H1 (cell line): ENCODE measurements at regions not wholly inside any gene's neighbourhood (a gene's known extent, or its start where the extent isn't known, plus 50 kb on each side); places are given as distances from the start of the nearest gene placed in this dataset.

Source experiments
- CTCF ChIP-seq, 3 experiments: IDR thresholded peaks; 1 replicate in 2 of 3; 2 replicates in 1 of 3; pipeline versions ENCODE4 v1.5.1 to v1.6.1; 2011; ENCODE audit warnings: low read length in 3 of 3, mild to moderate bottlenecking in 3 of 3, inconsistent platforms in 2 of 3, low read depth in 1 of 3, moderate library complexity in 1 of 3; ENCODE audit not compliant: insufficient read depth in 1 of 3; ENCODE audit errors: control extremely low read depth in 1 of 3
- EZH2 ChIP-seq: fragments of 200-600 bp; sonication (generic); IDR thresholded peaks from 2 replicates; pipeline ENCODE4 v1.7.1; 2012; ENCODE audit warnings: low read depth, mild to moderate bottlenecking, moderate library complexity, low read length, inconsistent platforms; ENCODE audit not compliant: severe bottlenecking
- MAX ChIP-seq: IDR thresholded peaks from 2 replicates; pipeline ENCODE4 v1.6.1; 2012; ENCODE audit warnings: inconsistent platforms
- POLR2AphosphoS5 ChIP-seq: IDR thresholded peaks from 2 replicates; pipeline ENCODE4 v1.6.1; 2011; ENCODE audit warnings: low read depth, low read length
- SIN3A ChIP-seq, 2 experiments: IDR thresholded peaks in 1 of 2; conservative IDR thresholded peaks in 1 of 2; 2 replicates each; pipeline ENCODE4 v1.6.1; 2011 to 2012; ENCODE audit warnings: low read length in 2 of 2, improper control_type of control experiment in 1 of 2, low read depth in 1 of 2, mild to moderate bottlenecking in 1 of 2

DNA sequence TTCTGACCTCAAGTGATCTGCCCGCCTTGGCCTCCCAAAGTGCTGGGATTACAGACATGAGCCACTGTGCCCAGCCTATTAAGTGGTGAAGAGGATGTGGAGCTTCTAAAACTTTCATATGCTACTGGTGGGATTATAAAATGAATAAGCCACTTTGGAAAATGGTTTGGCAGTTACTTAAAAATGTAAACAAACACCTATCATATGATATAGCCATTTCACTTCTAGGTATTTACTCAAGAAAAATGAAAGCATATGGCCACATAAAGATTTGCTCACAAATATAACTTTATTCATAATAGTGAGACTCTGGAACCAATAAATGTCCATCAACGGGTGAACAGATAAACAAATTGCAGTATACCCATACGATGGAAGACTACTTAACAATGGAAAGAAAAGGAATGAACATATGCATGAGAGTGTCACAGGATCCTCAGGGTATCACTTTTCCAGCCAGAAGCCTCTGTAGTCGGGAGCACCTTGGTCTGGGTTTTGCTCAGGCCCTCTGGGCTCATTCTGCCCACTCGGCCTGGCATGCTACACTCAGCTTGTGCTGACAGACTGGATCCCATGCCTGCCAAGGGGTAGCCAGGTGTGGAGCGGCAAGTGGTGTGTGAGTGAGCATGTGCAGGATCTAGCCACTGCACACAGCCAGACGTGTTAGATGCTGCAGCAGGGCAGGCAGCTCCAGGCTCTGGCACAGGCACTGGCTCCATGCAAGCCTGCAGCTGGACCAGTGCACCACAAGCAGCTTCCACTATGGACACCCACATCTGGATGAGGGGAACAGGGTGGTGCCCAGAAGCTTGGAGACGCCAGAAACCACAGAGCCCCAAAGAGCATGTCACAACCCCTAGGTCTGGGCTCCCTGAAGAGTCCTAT, 213.2 kb upstream of the DIO3 start:
- TF ChIP-seq CTCF (IDR thresholded peaks at IDR 0.05; ENCODE audit: control extremely low read depth in 1 of 3, insufficient read depth in 1 of 3, low read depth in 1 of 3, low read length in 3 of 3): no peak
- no peak for TF ChIP-seq SIN3A (conservative IDR thresholded peaks at IDR 0.05 in 1 of 2, IDR thresholded peaks at IDR 0.05 in 1 of 2; ENCODE audit: low read depth in 1 of 2, low read length in 2 of 2)
- no peak for TF ChIP-seq MAX
- no peak for TF ChIP-seq EZH2
- no peak for TF ChIP-seq POLR2AphosphoS5
